ENCODE measurements at regions not wholly inside any gene's neighbourhood (a gene's known extent, or its start where the extent isn't known, plus 50 kb on each side); places are given as distances from the start of the nearest gene placed in this dataset.

GRCh38 chr4:89531932-89532640 lies 224.5 kb upstream of the GPRIN3 start:
- TF ChIP-seq EZH2 (IDR thresholded peaks at IDR 0.05; ENCODE audit: low read depth) (no peak), CTCF (conservative IDR thresholded peaks at IDR 0.05) (no peak)
- Histone ChIP-seq H3K4me1 (replicated peaks; ENCODE audit: insufficient read depth) (no peaks in the 10 kb centered on the region), H3K9me2 (ENCODE audit: insufficient read depth) (no peaks in the 10 kb centered on the region), H3K4me2 (no peak overlapping the region), H4K20me1 (ENCODE audit: insufficient read depth) (no peaks in the 10 kb centered on the region), H3K36me3 (ENCODE audit: low read depth) (no peaks in the 10 kb centered on the region), H3F3A (ENCODE audit: insufficient read depth, low read depth) (no peaks in the 10 kb centered on the region), H3K27me3 (ENCODE audit: insufficient read depth, low read depth) (no peaks in the 10 kb centered on the region), H2AFZ (no peak overlapping the region), H3K79me2 (ENCODE audit: low read depth) (no peaks in the 10 kb centered on the region), H3K9me3 (ENCODE audit: insufficient read depth, low read depth) (no peaks in the 10 kb centered on the region), H3K4me3 (no peak overlapping the region), H3K27ac (no peak overlapping the region)
- CTCF ChIA-PET: no interaction called here
- DNase-seq: no peak
- POLR2A ChIA-PET (ENCODE audit: unreplicated experiment): no interaction called here
- BruUV-seq (replicated peaks): no TSS peak
- intact Hi-C loops (cut with micrococcal nuclease; ENCODE audit: unreplicated experiment): no loop called here

GRCh38 chr4:89528526-89529133 lies 221.0 kb upstream of the GPRIN3 start:
- no peaks in the 10 kb centered on the region for H3F3A ChIP-seq (ENCODE audit: insufficient read depth, low read depth)
- H2AFZ ChIP-seq: no peak overlapping the region
- no peaks in the 10 kb centered on the region for H3K27me3 ChIP-seq (ENCODE audit: insufficient read depth, low read depth)
- H4K20me1 ChIP-seq (ENCODE audit: insufficient read depth): no peaks in the 10 kb centered on the region
- H3K27ac ChIP-seq: no peak overlapping the region
- intact Hi-C loops (cut with micrococcal nuclease; ENCODE audit: unreplicated experiment): no loop called here
- H3K4me1 ChIP-seq (replicated peaks; ENCODE audit: insufficient read depth): no peaks in the 10 kb centered on the region
- no TSS peak for BruUV-seq (replicated peaks)
- H3K4me3 ChIP-seq: no peak overlapping the region
- ChIA-PET POLR2A (ENCODE audit: unreplicated experiment) (no interaction called here), CTCF (no interaction called here)
- no peaks in the 10 kb centered on the region for H3K9me3 ChIP-seq (ENCODE audit: insufficient read depth, low read depth)
- H3K4me2 ChIP-seq: no peak overlapping the region
- no peaks in the 10 kb centered on the region for H3K36me3 ChIP-seq (ENCODE audit: low read depth)
- DNase-seq: no peak
- TF ChIP-seq EZH2 (IDR thresholded peaks at IDR 0.05; ENCODE audit: low read depth): no peak
- no peak for TF ChIP-seq CTCF (conservative IDR thresholded peaks at IDR 0.05)
- no peaks in the 10 kb centered on the region for H3K79me2 ChIP-seq (ENCODE audit: low read depth)
- H3K9me2 ChIP-seq (ENCODE audit: insufficient read depth): no peaks in the 10 kb centered on the region

GRCh38 chr4:89521826-89522225 lies 214.2 kb upstream of the GPRIN3 start:
- BruUV-seq (replicated peaks): no TSS peak
- H3K27me3 ChIP-seq (ENCODE audit: insufficient read depth, low read depth): no peaks in the 10 kb centered on the region
- DNase-seq: no peak
- POLR2A ChIA-PET (ENCODE audit: unreplicated experiment): no interaction called here
- H3K79me2 ChIP-seq (ENCODE audit: low read depth): no peaks in the 10 kb centered on the region
- H4K20me1 ChIP-seq (ENCODE audit: insufficient read depth): no peaks in the 10 kb centered on the region
- H3K4me2 ChIP-seq: no peak overlapping the region
- no peaks in the 10 kb centered on the region for H3K4me1 ChIP-seq (replicated peaks; ENCODE audit: insufficient read depth)
- no peak for TF ChIP-seq EZH2 (IDR thresholded peaks at IDR 0.05; ENCODE audit: low read depth)
- no peak for TF ChIP-seq CTCF (conservative IDR thresholded peaks at IDR 0.05)
- H3K36me3 ChIP-seq (ENCODE audit: low read depth): no peaks in the 10 kb centered on the region
- intact Hi-C loops (cut with micrococcal nuclease; ENCODE audit: unreplicated experiment): no loop called here
- CTCF ChIA-PET: no interaction called here
- H3K27ac ChIP-seq: no peak overlapping the region
- H3K4me3 ChIP-seq: no peak overlapping the region
- H3K9me3 ChIP-seq (ENCODE audit: insufficient read depth, low read depth): no peaks in the 10 kb centered on the region
- H2AFZ ChIP-seq: no peak overlapping the region
- H3F3A ChIP-seq (ENCODE audit: insufficient read depth, low read depth): no peaks in the 10 kb centered on the region
- no peaks in the 10 kb centered on the region for H3K9me2 ChIP-seq (ENCODE audit: insufficient read depth)
